PFSK-1 (cell line): ENCODE measurements at regions not wholly inside any gene's neighbourhood (a gene's known extent, or its start where the extent isn't known, plus 50 kb on each side); places are given as distances from the start of the nearest gene placed in this dataset.

ENCODE experiments used
- FOXP2 ChIP-seq: optimal IDR thresholded peaks from 2 replicates; pipeline ENCODE3; 2011; ENCODE audit warnings: borderline replicate concordance, control low read depth, inconsistent platforms; ENCODE audit not compliant: insufficient read depth; ENCODE audit errors: extremely low read length, extremely low read depth
- POLR2AphosphoS5 ChIP-seq: IDR thresholded peaks from 2 replicates; pipeline ENCODE4 v1.6.1; 2012; ENCODE audit warnings: low read depth, mild to moderate bottlenecking, control low read depth, low read length, moderate library complexity
- SIN3A ChIP-seq: IDR thresholded peaks from 2 replicates; pipeline ENCODE4 v1.6.1; 2012; ENCODE audit warnings: mild to moderate bottlenecking, low read length, moderate library complexity, borderline replicate concordance; ENCODE audit not compliant: insufficient read depth
- TF ChIP-seq, protein P1 (sequence below), 2 experiments: IDR thresholded peaks; 2 replicates each; pipeline versions ENCODE4 v1.6.1 to v1.8.0; 2011 to 2012; ENCODE audit warnings: low read depth in 2 of 2, low read length in 2 of 2, control low read depth in 1 of 2, inconsistent platforms in 1 of 2, mild to moderate bottlenecking in 1 of 2, moderate library complexity in 1 of 2; ENCODE audit not compliant: insufficient read depth in 1 of 2

GRCh38 chr16:86300746-86301481, 209.4 kb upstream of the FOXF1 start:
- no peak for TF ChIP-seq SIN3A
- TF ChIP-seq, protein P1, sequence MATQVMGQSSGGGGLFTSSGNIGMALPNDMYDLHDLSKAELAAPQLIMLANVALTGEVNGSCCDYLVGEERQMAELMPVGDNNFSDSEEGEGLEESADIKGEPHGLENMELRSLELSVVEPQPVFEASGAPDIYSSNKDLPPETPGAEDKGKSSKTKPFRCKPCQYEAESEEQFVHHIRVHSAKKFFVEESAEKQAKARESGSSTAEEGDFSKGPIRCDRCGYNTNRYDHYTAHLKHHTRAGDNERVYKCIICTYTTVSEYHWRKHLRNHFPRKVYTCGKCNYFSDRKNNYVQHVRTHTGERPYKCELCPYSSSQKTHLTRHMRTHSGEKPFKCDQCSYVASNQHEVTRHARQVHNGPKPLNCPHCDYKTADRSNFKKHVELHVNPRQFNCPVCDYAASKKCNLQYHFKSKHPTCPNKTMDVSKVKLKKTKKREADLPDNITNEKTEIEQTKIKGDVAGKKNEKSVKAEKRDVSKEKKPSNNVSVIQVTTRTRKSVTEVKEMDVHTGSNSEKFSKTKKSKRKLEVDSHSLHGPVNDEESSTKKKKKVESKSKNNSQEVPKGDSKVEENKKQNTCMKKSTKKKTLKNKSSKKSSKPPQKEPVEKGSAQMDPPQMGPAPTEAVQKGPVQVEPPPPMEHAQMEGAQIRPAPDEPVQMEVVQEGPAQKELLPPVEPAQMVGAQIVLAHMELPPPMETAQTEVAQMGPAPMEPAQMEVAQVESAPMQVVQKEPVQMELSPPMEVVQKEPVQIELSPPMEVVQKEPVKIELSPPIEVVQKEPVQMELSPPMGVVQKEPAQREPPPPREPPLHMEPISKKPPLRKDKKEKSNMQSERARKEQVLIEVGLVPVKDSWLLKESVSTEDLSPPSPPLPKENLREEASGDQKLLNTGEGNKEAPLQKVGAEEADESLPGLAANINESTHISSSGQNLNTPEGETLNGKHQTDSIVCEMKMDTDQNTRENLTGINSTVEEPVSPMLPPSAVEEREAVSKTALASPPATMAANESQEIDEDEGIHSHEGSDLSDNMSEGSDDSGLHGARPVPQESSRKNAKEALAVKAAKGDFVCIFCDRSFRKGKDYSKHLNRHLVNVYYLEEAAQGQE (IDR thresholded peaks at IDR 0.05; ENCODE audit: insufficient read depth in 1 of 2, low read depth in 2 of 2, low read length in 2 of 2) = 0 out of 4 replicates have a peak, but pooled peaks of 1 of the 2 experiments have one; percentile 32
- peak; percentile 93 for TF ChIP-seq FOXP2
- no peak for TF ChIP-seq POLR2AphosphoS5
